GM12878 (cell line): ENCODE measurements at regions not wholly inside any gene's neighbourhood (a gene's known extent, or its start where the extent isn't known, plus 50 kb on each side); places are given as distances from the start of the nearest gene placed in this dataset.
A peak's percentile ranks its signal among the peaks of the same experiment; 100 is the strongest.

Source experiments
- ATAC-seq: fragments of 200-7000 bp; cut with Tn5 transposase; 3 replicates; pipeline ENCODE4 v1.9.1; 2020; ENCODE audit warnings: mild to moderate bottlenecking, moderate library complexity
- BruUV-seq: library from RNA; stranded (reverse); fragments of 400-500 nt; replicated peaks from 2 replicates; lab custom pipeline; 2021; lab: Mats Ljungman, UMichigan
- CTCF ChIA-PET: fragments of 300-600 bp; sonication (Branson Sonifier 250); formaldehyde crosslinking; extraction: SDS; loops from one replicate; lab custom pipeline; 2021; ENCODE audit warnings: inconsistent platforms; lab: Yijun Ruan, JAX
- POLR2A ChIA-PET: fragments of 350-600 bp; formaldehyde crosslinking; extraction: SDS; loops from one replicate; lab custom pipeline; 2021; ENCODE audit warnings: inconsistent platforms; lab: Charles Lee
- RAD21 ChIA-PET: fragments of 300-600 bp; sonication (Branson Sonifier 250); formaldehyde crosslinking; loops from one replicate; lab custom pipeline; 2023; ENCODE audit warnings: antibody characterized with exemption; ENCODE audit not compliant: unreplicated experiment; lab: Charles Lee
- SMC1A ChIA-PET: fragments of 300-600 bp; sonication (Branson Sonifier 250); formaldehyde crosslinking; loops from one replicate; lab custom pipeline; 2023; ENCODE audit not compliant: unreplicated experiment, uncharacterized antibody; lab: Charles Lee
- DNase-seq: peaks from one replicate; pipeline ENCODE4 v3.0.0-alpha.2; 2011; ENCODE audit warnings: low read depth, low spot score
- FAIRE-seq: peaks from 3 replicates; lab custom pipeline; 2011; peaks lifted over from hg19 to GRCh38; lab: Jason Lieb, UNC
- H2AFZ ChIP-seq: 2 replicates; pipeline ENCODE4 v1.6.0; 2011; ENCODE audit warnings: low read depth, low read length, control low read depth; ENCODE audit not compliant: control insufficient read depth
- H3K27ac ChIP-seq: 2 replicates; pipeline ENCODE4 v1.5.1; 2011; ENCODE audit warnings: control low read depth; ENCODE audit not compliant: control insufficient read depth, insufficient read depth
- H3K27me3 ChIP-seq, 2 experiments: replicated peaks in 1 of 2; 2 replicates each; pipeline versions ENCODE4 v1.6.0 to v1.6.1; 2011; ENCODE audit warnings: low read length in 1 of 2; ENCODE audit not compliant: control insufficient read depth in 2 of 2, insufficient read depth in 2 of 2
- H3K36me3 ChIP-seq, 2 experiments: 2 replicates each; pipeline ENCODE4 v1.5.1; 2011; ENCODE audit warnings: low read length in 1 of 2; ENCODE audit not compliant: control insufficient read depth in 2 of 2, insufficient read depth in 2 of 2
- H3K4me1 ChIP-seq: 2 replicates; pipeline ENCODE4 v1.6.1; 2011; ENCODE audit warnings: mild to moderate bottlenecking, low read length, moderate library complexity, mixed read lengths; ENCODE audit not compliant: control insufficient read depth, insufficient read depth
- H3K4me2 ChIP-seq: 2 replicates; pipeline ENCODE4 v1.6.0; 2011; ENCODE audit warnings: control low read depth; ENCODE audit not compliant: control insufficient read depth, insufficient read depth
- H3K4me3 ChIP-seq: fragments of 200-600 bp; sonication (generic); 2 replicates; pipeline ENCODE4 v1.5.1; 2016
- H3K79me2 ChIP-seq: 2 replicates; pipeline ENCODE4 v1.6.0; 2011; ENCODE audit warnings: low read length; ENCODE audit not compliant: control insufficient read depth, insufficient read depth
- H3K9ac ChIP-seq: 2 replicates; pipeline ENCODE4 v1.8.0; 2011; ENCODE audit warnings: low read length, control low read depth, mixed read lengths; ENCODE audit not compliant: control insufficient read depth, insufficient read depth
- H3K9me3 ChIP-seq: replicated peaks from 3 replicates; pipeline ENCODE4 v1.5.1; 2011; ENCODE audit warnings: mild to moderate bottlenecking, low read length; ENCODE audit not compliant: control insufficient read depth, insufficient read depth
- H4K20me1 ChIP-seq: 2 replicates; pipeline ENCODE4 v1.6.0; 2011; ENCODE audit not compliant: control insufficient read depth, insufficient read depth
- ELK1 ChIP-seq: IDR thresholded peaks from 2 replicates; pipeline ENCODE4 v1.6.1; 2012; ENCODE audit warnings: low read depth, low read length, improper control_type of control experiment
- GABPA ChIP-seq: IDR thresholded peaks from 2 replicates; pipeline ENCODE4 v1.6.1; 2014; ENCODE audit warnings: antibody characterized with exemption, low read depth, mild to moderate bottlenecking, inconsistent platforms
- JUND ChIP-seq: IDR thresholded peaks from 2 replicates; pipeline ENCODE4 v1.6.1; 2012; ENCODE audit warnings: low read depth, mild to moderate bottlenecking, low read length, improper control_type of control experiment, moderate library complexity
- KLF5 ChIP-seq: fragments of 450-650 bp; IDR thresholded peaks from 2 replicates; pipeline ENCODE4 v1.6.1; 2014; ENCODE audit warnings: mild to moderate bottlenecking; ENCODE audit not compliant: partially characterized antibody
- MAX ChIP-seq: IDR thresholded peaks from 2 replicates; pipeline ENCODE4 v1.6.1; 2012; ENCODE audit warnings: low read depth, low read length, improper control_type of control experiment
- PAX8 ChIP-seq: fragments of 450-650 bp; IDR thresholded peaks from 2 replicates; pipeline ENCODE4 v1.6.1; 2017; ENCODE audit warnings: mild to moderate bottlenecking, moderate library complexity
- PML ChIP-seq: IDR thresholded peaks from 2 replicates; pipeline ENCODE4 v1.6.1; 2012; ENCODE audit warnings: low read length, inconsistent platforms
- RELA ChIP-seq: fragments of 450-650 bp; IDR thresholded peaks from 2 replicates; pipeline ENCODE4 v1.8.0; 2014; ENCODE audit warnings: borderline replicate concordance; ENCODE audit not compliant: partially characterized antibody
- SIN3A ChIP-seq: IDR thresholded peaks from 2 replicates; pipeline ENCODE4 v1.6.1; 2012; ENCODE audit warnings: low read depth, low read length, improper control_type of control experiment
- SUPT20H ChIP-seq: IDR thresholded peaks from 2 replicates; pipeline ENCODE4 v1.6.1; 2011; ENCODE audit warnings: low read depth, mild to moderate bottlenecking, low read length, moderate library complexity, borderline replicate concordance; ENCODE audit not compliant: control insufficient read depth
- TARDBP ChIP-seq: IDR thresholded peaks from 2 replicates; pipeline ENCODE4 v1.6.1; 2016; ENCODE audit warnings: borderline replicate concordance
- WGBS: methylation state at CpG from one replicate; pipeline ENCODE4 v1.1.6; 2016; ENCODE audit warnings: low lambda C conversion rate; ENCODE audit not compliant: insufficient replicate concordance, insufficient coverage; ENCODE audit errors: missing lambda C conversion rate; 5-methylcytosine and 5-hydroxymethylcytosine counted together
- in situ Hi-C: fragments of 300-500 bp; cut with MboI; formaldehyde crosslinking; loops from 9 replicates; pipeline ENCODE4 v1.14.3; 2018; ENCODE audit warnings: mixed read lengths
- intact Hi-C: fragments of 100-400 bp; cut with micrococcal nuclease; formaldehyde crosslinking; loops from one replicate; pipeline ENCODE4 v1.14.2; 2022; ENCODE audit not compliant: unreplicated experiment
- TF ChIP-seq, protein P1 (sequence below): IDR thresholded peaks from 2 replicates; pipeline ENCODE4 v1.6.1; 2012; ENCODE audit warnings: mild to moderate bottlenecking, low read depth, low read length

DNA sequence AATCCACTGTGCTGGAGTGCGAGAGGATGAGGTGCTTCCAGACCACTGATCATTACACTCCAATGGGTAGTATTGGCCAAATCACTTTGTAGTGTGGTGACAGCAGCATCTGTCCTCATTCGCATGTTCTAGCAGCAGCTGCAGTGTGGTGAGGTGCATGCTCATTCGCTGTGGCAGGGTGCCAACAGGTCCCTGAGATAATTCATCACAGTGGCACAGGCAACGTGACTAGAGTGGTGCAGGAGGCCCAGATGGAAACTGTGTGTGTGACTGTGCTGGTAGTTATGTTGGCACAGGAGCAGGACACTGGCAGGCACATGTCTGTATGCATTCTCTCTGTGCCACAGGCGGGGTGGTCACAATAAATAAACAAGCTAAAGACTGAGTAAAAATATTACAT is 329.5 kb upstream of the SYT4 start:
- CTCF ChIA-PET: interaction anchor here (1.1 to 1.3 kb wide), 3 partner anchors 11 to 19 kb away, joined by 3 to 4 read pairs (median 3); no protein-coding TSS in a partner anchor
- Histone ChIP-seq H2AFZ (no peak overlapping the region), H3K79me2 (no peaks in the 10 kb centered on the region), H3K36me3 (no peaks in the 10 kb centered on the region), H3K4me3 (no peak overlapping the region), H3K4me1 (no peaks in the 10 kb centered on the region), H4K20me1 (no peaks in the 10 kb centered on the region), H3K4me2 (no peak overlapping the region), H3K27me3 (no peaks in the 10 kb centered on the region), H3K9ac (no peak overlapping the region), H3K9me3 (no peaks in the 10 kb centered on the region), H3K27ac (no peak overlapping the region)
- POLR2A ChIA-PET: no interaction called here
- SMC1A ChIA-PET: interaction anchor here (1.2 kb wide), 1 partner anchor 13 kb away, joined by 5 read pairs; no protein-coding TSS in a partner anchor
- intact Hi-C loops (no loop called here), in situ Hi-C loops (no loop called here)
- no peak for ATAC-seq
- 20% methylated on average over 5 of the region's 5 CpGs for WGBS
- RAD21 ChIA-PET: no interaction called here
- no TSS peak for BruUV-seq
- no peak for FAIRE-seq
- DNase-seq: no peak
- no peak for TF ChIP-seq PAX8
- TF ChIP-seq MAX: no peak
- no peak for TF ChIP-seq ELK1
- TF ChIP-seq TARDBP: no peak

- Histone ChIP-seq H3K4me1 (no peaks in the 10 kb centered on the region), H3K27ac (no peak overlapping the region), H3K36me3 (no peaks in the 10 kb centered on the region), H4K20me1 (no peaks in the 10 kb centered on the region), H3K9ac (no peak overlapping the region), H3K4me2 (no peak overlapping the region), H3K27me3 (no peaks in the 10 kb centered on the region), H3K79me2 (no peaks in the 10 kb centered on the region), H3K9me3 (no peaks in the 10 kb centered on the region), H2AFZ (no peak overlapping the region), H3K4me3 (no peak overlapping the region)
- ChIA-PET SMC1A (interaction anchor here (1.0 to 1.4 kb wide), 3 partner anchors 10 to 39 kb away, joined by 3 to 4 read pairs (median 4); no protein-coding TSS in a partner anchor), RAD21 (interaction anchor here (0.6 to 1.7 kb wide), 3 partner anchors 9 to 1764 kb away, joined by 3 to 5 read pairs (median 3); no protein-coding TSS in a partner anchor), POLR2A (no interaction called here), CTCF (interaction anchor here (0.7 to 1.6 kb wide), 14 partner anchors 9 to 1765 kb away, joined by 3 to 7 read pairs (median 4); no protein-coding TSS in a partner anchor)
- no TSS peak for BruUV-seq
- DNase-seq (no peak), ATAC-seq (peak; percentile 64), FAIRE-seq (peak; percentile 91)
- in situ Hi-C loops: loop anchor here (5.0 kb wide), 1 partner anchor 1756 kb away; no protein-coding TSS in a partner anchor
- intact Hi-C loops: loop anchor here (1.0 to 2.0 kb wide), 2 partner anchors 706 to 1763 kb away; no protein-coding TSS in a partner anchor
- 0% methylated on average over 2 of the region's 2 CpGs for WGBS
- no peak for TF ChIP-seq JUND
- no peak for TF ChIP-seq RELA
- TF ChIP-seq PML: no peak
- TF ChIP-seq, protein P1, sequence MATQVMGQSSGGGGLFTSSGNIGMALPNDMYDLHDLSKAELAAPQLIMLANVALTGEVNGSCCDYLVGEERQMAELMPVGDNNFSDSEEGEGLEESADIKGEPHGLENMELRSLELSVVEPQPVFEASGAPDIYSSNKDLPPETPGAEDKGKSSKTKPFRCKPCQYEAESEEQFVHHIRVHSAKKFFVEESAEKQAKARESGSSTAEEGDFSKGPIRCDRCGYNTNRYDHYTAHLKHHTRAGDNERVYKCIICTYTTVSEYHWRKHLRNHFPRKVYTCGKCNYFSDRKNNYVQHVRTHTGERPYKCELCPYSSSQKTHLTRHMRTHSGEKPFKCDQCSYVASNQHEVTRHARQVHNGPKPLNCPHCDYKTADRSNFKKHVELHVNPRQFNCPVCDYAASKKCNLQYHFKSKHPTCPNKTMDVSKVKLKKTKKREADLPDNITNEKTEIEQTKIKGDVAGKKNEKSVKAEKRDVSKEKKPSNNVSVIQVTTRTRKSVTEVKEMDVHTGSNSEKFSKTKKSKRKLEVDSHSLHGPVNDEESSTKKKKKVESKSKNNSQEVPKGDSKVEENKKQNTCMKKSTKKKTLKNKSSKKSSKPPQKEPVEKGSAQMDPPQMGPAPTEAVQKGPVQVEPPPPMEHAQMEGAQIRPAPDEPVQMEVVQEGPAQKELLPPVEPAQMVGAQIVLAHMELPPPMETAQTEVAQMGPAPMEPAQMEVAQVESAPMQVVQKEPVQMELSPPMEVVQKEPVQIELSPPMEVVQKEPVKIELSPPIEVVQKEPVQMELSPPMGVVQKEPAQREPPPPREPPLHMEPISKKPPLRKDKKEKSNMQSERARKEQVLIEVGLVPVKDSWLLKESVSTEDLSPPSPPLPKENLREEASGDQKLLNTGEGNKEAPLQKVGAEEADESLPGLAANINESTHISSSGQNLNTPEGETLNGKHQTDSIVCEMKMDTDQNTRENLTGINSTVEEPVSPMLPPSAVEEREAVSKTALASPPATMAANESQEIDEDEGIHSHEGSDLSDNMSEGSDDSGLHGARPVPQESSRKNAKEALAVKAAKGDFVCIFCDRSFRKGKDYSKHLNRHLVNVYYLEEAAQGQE: no peak
- TF ChIP-seq MAX: no peak
- no peak for TF ChIP-seq SUPT20H
- no peak for TF ChIP-seq SIN3A
- no peak for TF ChIP-seq KLF5
- TF ChIP-seq GABPA: no peak
Measured at GRCh38 chr18:43620936-43621335, 343.6 kb upstream of the SYT4 start.
